ENCODE measurements at regions not wholly inside any gene's neighbourhood (a gene's known extent, or its start where the extent isn't known, plus 50 kb on each side); places are given as distances from the start of the nearest gene placed in this dataset.

GRCh38 chr7:12137283-12137682, 73.8 kb upstream of the TMEM106B start:
- no peaks in the 10 kb centered on the region for H3K36me3 ChIP-seq
- no peak overlapping the region for H3K4me3 ChIP-seq (ENCODE audit: low read depth in 1 of 2, low read length in 1 of 2)
- no peaks in the 10 kb centered on the region for H3K4me1 ChIP-seq (ENCODE audit: control insufficient read depth in 1 of 2, insufficient read depth in 1 of 2, low read depth in 1 of 2, low read length in 1 of 2)
- no peaks in the 10 kb centered on the region for H3K27me3 ChIP-seq
- no peak for TF ChIP-seq CTCF (IDR thresholded peaks at IDR 0.05)
- H3K27ac ChIP-seq = no peak overlapping the region
- no peaks in the 10 kb centered on the region for H3K9me3 ChIP-seq

- Histone ChIP-seq H3K27me3 (no peaks in the 10 kb centered on the region), H3K4me3 (ENCODE audit: low read depth in 1 of 2, low read length in 1 of 2) (no peak overlapping the region), H3K36me3 (no peaks in the 10 kb centered on the region), H3K9me3 (no peaks in the 10 kb centered on the region), H3K27ac (no peak overlapping the region), H3K4me1 (ENCODE audit: control insufficient read depth in 1 of 2, insufficient read depth in 1 of 2, low read depth in 1 of 2, low read length in 1 of 2) (no peaks in the 10 kb centered on the region)
- no peak for TF ChIP-seq CTCF (IDR thresholded peaks at IDR 0.05)
These were observed 72.7 kb upstream of the TMEM106B start for GRCh38 chr7:12138421-12138820.

GRCh38 chr7:12139416-12139815, 71.7 kb upstream of the TMEM106B start:
- TF ChIP-seq CTCF (IDR thresholded peaks at IDR 0.05) = no peak
- Histone ChIP-seq H3K27ac (no peak overlapping the region), H3K4me3 (ENCODE audit: low read depth in 1 of 2, low read length in 1 of 2) (no peak overlapping the region)

GRCh38 chr7:12146813-12147212, 64.3 kb upstream of the TMEM106B start:
- Histone ChIP-seq H3K36me3 (no peaks in the 10 kb centered on the region), H3K27ac (no peak overlapping the region), H3K4me3 (ENCODE audit: low read depth in 1 of 2, low read length in 1 of 2) (no peak overlapping the region), H3K9me3 (no peaks in the 10 kb centered on the region), H3K4me1 (ENCODE audit: control insufficient read depth in 1 of 2, insufficient read depth in 1 of 2, low read depth in 1 of 2, low read length in 1 of 2) (no peaks in the 10 kb centered on the region), H3K27me3 (no peaks in the 10 kb centered on the region)
- TF ChIP-seq CTCF (IDR thresholded peaks at IDR 0.05) = no peak

More at GRCh38 chr7:12139416-12139815, 71.7 kb upstream of the TMEM106B start:
- Histone ChIP-seq H3K4me1 (ENCODE audit: control insufficient read depth in 1 of 2, insufficient read depth in 1 of 2, low read depth in 1 of 2, low read length in 1 of 2) (no peaks in the 10 kb centered on the region), H3K9me3 (no peaks in the 10 kb centered on the region), H3K36me3 (no peaks in the 10 kb centered on the region), H3K27me3 (no peaks in the 10 kb centered on the region)

- H3K27me3 ChIP-seq = no peaks in the 10 kb centered on the region
- H3K4me3 ChIP-seq (ENCODE audit: low read depth in 1 of 2, low read length in 1 of 2) = no peak overlapping the region
- no peaks in the 10 kb centered on the region for H3K4me1 ChIP-seq (ENCODE audit: control insufficient read depth in 1 of 2, insufficient read depth in 1 of 2, low read depth in 1 of 2, low read length in 1 of 2)
- H3K9me3 ChIP-seq = no peaks in the 10 kb centered on the region
- no peak overlapping the region for H3K27ac ChIP-seq
- TF ChIP-seq CTCF (IDR thresholded peaks at IDR 0.05) = no peak
- no peaks in the 10 kb centered on the region for H3K36me3 ChIP-seq
These were observed 58.7 kb upstream of the TMEM106B start for GRCh38 chr7:12152196-12152918.

All from neutrophil (primary cell).